Stomach (tissue), 8 donors: ENCODE measurements at regions not wholly inside any gene's neighbourhood (a gene's known extent, or its start where the extent isn't known, plus 50 kb on each side); places are given as distances from the start of the nearest gene placed in this dataset.

Experiments used
- DNase-seq, 2 donors: peaks; one replicate each; pipeline versions ENCODE4 v3.0.0 to v3.0.0-alpha.2; 2013 to 2019
- H3K27ac ChIP-seq, 5 donors: fragments of 200-600 bp in 4 of 5; sonication (generic) in 4 of 5; one replicate each; pipeline ENCODE4 v1.5.1; 2013 to 2019; ENCODE audit warnings: mild to moderate bottlenecking in 1 of 5, moderate library complexity in 1 of 5
- H3K27me3 ChIP-seq, 3 donors: fragments of 200-600 bp; sonication (generic); one replicate each; pipeline ENCODE4 v1.5.1; 2017 to 2019; ENCODE audit warnings: mixed run types in 1 of 3
- H3K36me3 ChIP-seq, 4 donors: fragments of 200-600 bp; sonication (generic); 1 replicate in 3 of 4; 2 replicates in 1 of 4; pipeline ENCODE4 v1.5.1; 2016 to 2019
- H3K4me1 ChIP-seq, 4 donors: fragments of 200-600 bp; sonication (generic); one replicate each; pipeline ENCODE4 v1.5.1; 2016 to 2019
- H3K4me3 ChIP-seq, 4 donors: fragments of 200-600 bp; sonication (generic) in 3 of 4; one replicate each; pipeline ENCODE4 v1.5.1; 2016 to 2019; ENCODE audit warnings: mild to moderate bottlenecking in 1 of 4
- H3K9me3 ChIP-seq, 4 donors: fragments of 200-600 bp; sonication (generic); one replicate each; pipeline ENCODE4 v1.5.1; 2016 to 2019
- EP300 ChIP-seq: sonication (generic); formaldehyde crosslinking; IDR thresholded peaks from one replicate; pipeline ENCODE4 v1.6.1; 2017; ENCODE audit warnings: antibody characterized with exemption
- POLR2A ChIP-seq, 4 donors: fragments of 450-650 bp; IDR thresholded peaks; one replicate each; pipeline ENCODE4 v1.6.1; 2016; ENCODE audit warnings: antibody characterized with exemption in 4 of 4, control low read depth in 2 of 4, mild to moderate bottlenecking in 1 of 4, moderate library complexity in 1 of 4
- POLR2AphosphoS5 ChIP-seq, 3 donors: sonication (generic); formaldehyde crosslinking; IDR thresholded peaks; one replicate each; pipeline ENCODE4 v1.6.1; 2016; ENCODE audit warnings: antibody characterized with exemption in 3 of 3
- WGBS, 5 donors: extraction: QIAGEN DNeasy Blood & Tissue Kit in 3 of 5; methylation state at CpG; one replicate each; pipeline versions ENCODE4 v1.1.5 to v1.1.7; 2013 to 2018; 5-methylcytosine and 5-hydroxymethylcytosine counted together
- intact Hi-C: fragments of 100-400 bp; cut with DNase I; formaldehyde crosslinking; loops from one replicate; pipeline ENCODE4 v1.15.1; 2023; ENCODE audit warnings: low total_unique reads
- TF ChIP-seq, protein P1 (sequence below), 7 experiments: fragments of 450-650 bp in 4 of 7; fragments of 200-600 bp in 3 of 7; sonication (generic) in 3 of 7; IDR thresholded peaks; one replicate each; pipeline ENCODE4 v1.5.1; 2016 to 2019; ENCODE audit warnings: antibody characterized with exemption in 7 of 7, control low read depth in 2 of 7, mild to moderate bottlenecking in 1 of 7
- donor health status: healthy with polysubstance abuse.
- donor health status: Bipolar disorder and iron deficiency.
- donor health status: healthy.

DNA sequence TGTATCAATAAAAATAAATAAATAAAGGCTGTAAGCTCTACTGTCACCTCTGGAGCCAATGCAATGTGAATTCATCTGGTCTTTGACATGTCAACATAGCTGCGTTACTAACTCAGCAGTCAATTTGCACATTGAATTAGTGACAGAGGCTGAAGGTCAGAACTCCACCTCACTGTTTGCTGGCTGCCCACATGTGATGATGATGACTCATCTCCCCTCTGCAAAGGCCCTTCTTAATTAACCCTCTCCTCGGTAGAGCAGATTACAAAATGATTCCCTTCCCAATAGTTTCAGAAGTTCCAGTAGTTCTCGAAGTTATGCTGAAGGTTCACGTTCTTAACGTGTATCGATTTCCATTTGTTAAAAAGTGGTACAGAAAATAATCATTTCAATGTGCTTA lies 1626.0 kb upstream of the TENM3 start:
- Histone ChIP-seq H3K4me1 (no peaks in the 10 kb centered on the region), H3K36me3 (no peaks in the 10 kb centered on the region), H3K27ac (no peak overlapping the region), H3K9me3 (no peaks in the 10 kb centered on the region), H3K4me3 (no peak overlapping the region), H3K27me3 (no peaks in the 10 kb centered on the region)
- intact Hi-C loops, result no loop called here
- TF ChIP-seq POLR2A (IDR thresholded peaks at IDR 0.05), result no peak
- TF ChIP-seq EP300, result no peak
- TF ChIP-seq POLR2AphosphoS5 (IDR thresholded peaks at IDR 0.05), result no peak
- DNase-seq, result peak in 1 of 2 donors; percentile 13
- WGBS, 5 donors, result 66 to 75% (median 70%) methylated on average over 6 of the region's 6 CpGs

- H3K27me3 ChIP-seq, result no peaks in the 10 kb centered on the region
- intact Hi-C loops, result no loop called here
- TF ChIP-seq EP300 (no peak), POLR2AphosphoS5 (IDR thresholded peaks at IDR 0.05) (no peak), POLR2A (IDR thresholded peaks at IDR 0.05) (no peak)
- TF ChIP-seq, protein P1, sequence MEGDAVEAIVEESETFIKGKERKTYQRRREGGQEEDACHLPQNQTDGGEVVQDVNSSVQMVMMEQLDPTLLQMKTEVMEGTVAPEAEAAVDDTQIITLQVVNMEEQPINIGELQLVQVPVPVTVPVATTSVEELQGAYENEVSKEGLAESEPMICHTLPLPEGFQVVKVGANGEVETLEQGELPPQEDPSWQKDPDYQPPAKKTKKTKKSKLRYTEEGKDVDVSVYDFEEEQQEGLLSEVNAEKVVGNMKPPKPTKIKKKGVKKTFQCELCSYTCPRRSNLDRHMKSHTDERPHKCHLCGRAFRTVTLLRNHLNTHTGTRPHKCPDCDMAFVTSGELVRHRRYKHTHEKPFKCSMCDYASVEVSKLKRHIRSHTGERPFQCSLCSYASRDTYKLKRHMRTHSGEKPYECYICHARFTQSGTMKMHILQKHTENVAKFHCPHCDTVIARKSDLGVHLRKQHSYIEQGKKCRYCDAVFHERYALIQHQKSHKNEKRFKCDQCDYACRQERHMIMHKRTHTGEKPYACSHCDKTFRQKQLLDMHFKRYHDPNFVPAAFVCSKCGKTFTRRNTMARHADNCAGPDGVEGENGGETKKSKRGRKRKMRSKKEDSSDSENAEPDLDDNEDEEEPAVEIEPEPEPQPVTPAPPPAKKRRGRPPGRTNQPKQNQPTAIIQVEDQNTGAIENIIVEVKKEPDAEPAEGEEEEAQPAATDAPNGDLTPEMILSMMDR (IDR thresholded peaks at IDR 0.05), result no peak
- H3K36me3 ChIP-seq, result no peaks in the 10 kb centered on the region
- no peak overlapping the region for H3K4me3 ChIP-seq
- no peaks in the 10 kb centered on the region for H3K9me3 ChIP-seq
- H3K4me1 ChIP-seq, result no peaks in the 10 kb centered on the region
- H3K27ac ChIP-seq, result no peak overlapping the region
- no peak for DNase-seq
- 67 to 75% (median 73%) methylated on average over 4 of the region's 4 CpGs for WGBS, 5 donors
Measured at GRCh38 chr4:180618396-180618795, 1624.8 kb upstream of the TENM3 start.

- intact Hi-C loops, result no loop called here
- TF ChIP-seq, protein P1 (IDR thresholded peaks at IDR 0.05), result no peak
- TF ChIP-seq POLR2A (IDR thresholded peaks at IDR 0.05) (no peak), POLR2AphosphoS5 (IDR thresholded peaks at IDR 0.05) (no peak), EP300 (no peak)
- no peak for DNase-seq
- 56 to 92% (median 89%) methylated on average over 3 of the region's 3 CpGs for WGBS, 5 donors
- no peaks in the 10 kb centered on the region for H3K27me3 ChIP-seq
- no peaks in the 10 kb centered on the region for H3K36me3 ChIP-seq
- H3K27ac ChIP-seq, result no peak overlapping the region
- no peak overlapping the region for H3K4me3 ChIP-seq
- H3K9me3 ChIP-seq, result no peaks in the 10 kb centered on the region
- no peaks in the 10 kb centered on the region for H3K4me1 ChIP-seq
Measured at GRCh38 chr4:180619440-180619839, 1623.8 kb upstream of the TENM3 start.

GRCh38 chr4:180622254-180622653 lies 1620.9 kb upstream of the TENM3 start:
- intact Hi-C loops, result no loop called here
- Histone ChIP-seq H3K36me3 (no peaks in the 10 kb centered on the region), H3K4me3 (no peak overlapping the region), H3K27ac (no peak overlapping the region), H3K9me3 (no peaks in the 10 kb centered on the region), H3K4me1 (no peaks in the 10 kb centered on the region), H3K27me3 (no peaks in the 10 kb centered on the region)
- TF ChIP-seq POLR2AphosphoS5 (IDR thresholded peaks at IDR 0.05) (no peak), EP300 (no peak), POLR2A (IDR thresholded peaks at IDR 0.05) (no peak)
- TF ChIP-seq, protein P1 (IDR thresholded peaks at IDR 0.05), result no peak
- DNase-seq, result no peak
- 66 to 86% (median 75%) methylated on average over 3 of the region's 3 CpGs for WGBS, 5 donors

DNA sequence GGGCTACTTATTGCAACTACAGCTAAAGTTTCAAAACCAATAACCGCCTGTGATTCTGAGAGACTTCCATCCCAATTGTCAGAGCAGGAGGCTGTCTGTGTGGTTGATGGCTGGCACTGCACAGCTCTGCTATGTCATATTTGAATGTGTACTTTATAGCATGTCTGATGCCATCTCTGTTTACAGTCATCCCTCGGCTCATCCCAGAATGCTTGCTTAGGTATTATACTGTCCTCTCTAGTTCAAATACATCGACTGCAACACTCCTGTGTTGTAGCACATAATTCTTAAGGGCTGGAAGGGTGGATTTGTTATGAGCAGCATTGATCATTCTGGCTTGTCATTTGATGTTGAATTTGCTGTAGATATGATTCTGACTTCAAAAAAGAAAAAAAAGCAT lies 1617.5 kb upstream of the TENM3 start:
- no peaks in the 10 kb centered on the region for H3K27me3 ChIP-seq
- no peak for TF ChIP-seq POLR2AphosphoS5 (IDR thresholded peaks at IDR 0.05)
- no peak for TF ChIP-seq POLR2A (IDR thresholded peaks at IDR 0.05)
- TF ChIP-seq, protein P1 (IDR thresholded peaks at IDR 0.05), result no peak
- TF ChIP-seq EP300, result no peak
- WGBS, 5 donors, result 69 to 81% (median 78%) methylated on average over 3 of the region's 3 CpGs
- no peaks in the 10 kb centered on the region for H3K4me1 ChIP-seq
- H3K4me3 ChIP-seq, result no peak overlapping the region
- H3K9me3 ChIP-seq, result no peaks in the 10 kb centered on the region
- intact Hi-C loops, result no loop called here
- H3K36me3 ChIP-seq, result no peaks in the 10 kb centered on the region
- DNase-seq, result no peak
- H3K27ac ChIP-seq, result no peak overlapping the region
